ENCODE measurements at regions not wholly inside any gene's neighbourhood (a gene's known extent, or its start where the extent isn't known, plus 50 kb on each side); places are given as distances from the start of the nearest gene placed in this dataset.
A peak's percentile ranks its signal among the peaks of the same experiment; 100 is the strongest.
"Not testable (repeated sequence)": the region's sequence is repeated elsewhere in the genome, so short reads cannot be mapped to it uniquely, and the experiment has no call there.

DNA sequence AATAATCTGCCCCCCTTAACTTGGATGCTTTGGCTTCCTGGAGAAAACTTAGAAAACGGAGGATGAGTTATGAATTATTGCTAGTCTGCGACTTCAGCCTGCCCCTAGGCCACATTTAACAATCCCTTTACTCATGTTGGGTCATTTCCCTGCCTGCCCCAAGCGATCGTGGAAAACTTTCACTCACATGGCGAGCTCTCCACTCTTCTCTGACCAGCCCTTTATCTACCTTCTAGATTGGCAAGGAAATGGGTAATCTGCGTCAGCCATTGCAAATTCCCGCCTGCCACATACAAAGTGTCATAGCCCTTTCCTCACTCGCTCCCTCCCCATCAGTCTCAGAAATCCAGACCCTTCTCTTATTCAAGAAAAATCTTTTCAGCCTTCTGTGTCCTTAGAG is 154.3 kb upstream of the IRS2 start:
- 87 to 93% methylated on average over 8 of the region's 8 CpGs for WGBS, 2 donors
- no peaks in the 10 kb centered on the region for H3K4me1 ChIP-seq (ENCODE audit: control insufficient read depth in 5 of 5, insufficient read depth in 5 of 5, low read length in 5 of 5)
- DNase-seq (no peak), ATAC-seq (ENCODE audit: insufficient read depth, low FRiP score) (no peak)
- H3K4me3 ChIP-seq: no peak overlapping the region
- H3K9me3 ChIP-seq (ENCODE audit: control insufficient read depth in 4 of 4, insufficient read depth in 3 of 4, low read length in 3 of 4): peaks cover 0 to 1% (median 0%) of the 10 kb centered on the region in 4 donors
- TF ChIP-seq CTCF (IDR thresholded peaks at IDR 0.05; ENCODE audit: control extremely low read depth, extremely low read depth): no peak
- no peak overlapping the region for H3K27ac ChIP-seq (ENCODE audit: low read depth in 1 of 2, low read length in 1 of 2)
- H3K9ac ChIP-seq (ENCODE audit: insufficient read depth in 1 of 2, low read length in 2 of 2): no peak overlapping the region
- H3K27me3 ChIP-seq (ENCODE audit: control insufficient read depth in 3 of 3, insufficient read depth in 3 of 3, low read length in 2 of 3): no peaks in the 10 kb centered on the region
- no peaks in the 10 kb centered on the region for H3K36me3 ChIP-seq (ENCODE audit: control insufficient read depth in 4 of 4, insufficient read depth in 4 of 4, low read length in 4 of 4)

- peaks cover 0 to 1% (median 0%) of the 10 kb centered on the region in 4 donors for H3K9me3 ChIP-seq (ENCODE audit: control insufficient read depth in 4 of 4, insufficient read depth in 3 of 4, low read length in 3 of 4)
- ATAC-seq (ENCODE audit: insufficient read depth, low FRiP score): no peak
- no peak for TF ChIP-seq CTCF (IDR thresholded peaks at IDR 0.05; ENCODE audit: control extremely low read depth, extremely low read depth)
- H3K27me3 ChIP-seq (ENCODE audit: control insufficient read depth in 3 of 3, insufficient read depth in 3 of 3, low read length in 2 of 3): no peaks in the 10 kb centered on the region
- H3K36me3 ChIP-seq (ENCODE audit: control insufficient read depth in 4 of 4, insufficient read depth in 4 of 4, low read length in 4 of 4): no peaks in the 10 kb centered on the region
- no peak overlapping the region for H3K9ac ChIP-seq (ENCODE audit: insufficient read depth in 1 of 2, low read length in 2 of 2)
- whole genome bisulfite sequencing, 2 donors: 94 to 97% methylated on average over 10 of the region's 10 CpGs
- no peak overlapping the region for H3K4me3 ChIP-seq
- no peak for DNase-seq
- no peak overlapping the region for H3K27ac ChIP-seq (ENCODE audit: low read depth in 1 of 2, low read length in 1 of 2)
- no peaks in the 10 kb centered on the region for H3K4me1 ChIP-seq (ENCODE audit: control insufficient read depth in 5 of 5, insufficient read depth in 5 of 5, low read length in 5 of 5)
Measured at GRCh38 chr13:109939838-109940237, 153.5 kb upstream of the IRS2 start.

GRCh38 chr13:109939180-109939579 is 152.8 kb upstream of the IRS2 start:
- ATAC-seq (ENCODE audit: insufficient read depth, low FRiP score) (no peak), DNase-seq (no peak)
- peaks cover 0 to 4% (median under 1%) of the 10 kb centered on the region in 4 donors for H3K9me3 ChIP-seq (ENCODE audit: control insufficient read depth in 4 of 4, insufficient read depth in 3 of 4, low read length in 3 of 4)
- WGBS, 2 donors: 95 to 97% methylated on average over 2 of the region's 2 CpGs
- H3K9ac ChIP-seq (ENCODE audit: insufficient read depth in 1 of 2, low read length in 2 of 2): no peak overlapping the region
- H3K4me3 ChIP-seq: no peak overlapping the region
- H3K27ac ChIP-seq (ENCODE audit: low read depth in 1 of 2, low read length in 1 of 2): no peak overlapping the region
- H3K4me1 ChIP-seq (ENCODE audit: control insufficient read depth in 5 of 5, insufficient read depth in 5 of 5, low read length in 5 of 5): no peaks in the 10 kb centered on the region
- TF ChIP-seq CTCF (IDR thresholded peaks at IDR 0.05; ENCODE audit: control extremely low read depth, extremely low read depth): no peak
- no peaks in the 10 kb centered on the region for H3K36me3 ChIP-seq (ENCODE audit: control insufficient read depth in 4 of 4, insufficient read depth in 4 of 4, low read length in 4 of 4)
- no peaks in the 10 kb centered on the region for H3K27me3 ChIP-seq (ENCODE audit: control insufficient read depth in 3 of 3, insufficient read depth in 3 of 3, low read length in 2 of 3)

- H3K36me3 ChIP-seq (ENCODE audit: control insufficient read depth in 4 of 4, insufficient read depth in 4 of 4, low read length in 4 of 4): no peaks in the 10 kb centered on the region
- H3K9ac ChIP-seq (ENCODE audit: insufficient read depth in 1 of 2, low read length in 2 of 2): no peak overlapping the region
- H3K4me1 ChIP-seq (ENCODE audit: control insufficient read depth in 5 of 5, insufficient read depth in 5 of 5, low read length in 5 of 5): no peaks in the 10 kb centered on the region
- H3K27ac ChIP-seq (ENCODE audit: low read depth in 1 of 2, low read length in 1 of 2): no peak overlapping the region
- ATAC-seq (ENCODE audit: insufficient read depth, low FRiP score) (no peak), DNase-seq (peak in 1 of 3 donors; percentile 10)
- H3K9me3 ChIP-seq (ENCODE audit: control insufficient read depth in 4 of 4, insufficient read depth in 3 of 4, low read length in 3 of 4): peaks cover 0 to 4% (median 1%) of the 10 kb centered on the region in 4 donors
- 88 to 90% methylated on average over 10 of the region's 10 CpGs for WGBS, 2 donors
- no peak for TF ChIP-seq CTCF (IDR thresholded peaks at IDR 0.05; ENCODE audit: control extremely low read depth, extremely low read depth)
- H3K4me3 ChIP-seq: no peak overlapping the region
- no peaks in the 10 kb centered on the region for H3K27me3 ChIP-seq (ENCODE audit: control insufficient read depth in 3 of 3, insufficient read depth in 3 of 3, low read length in 2 of 3)
Measured at GRCh38 chr13:109938255-109938936, 152.0 kb upstream of the IRS2 start.

DNA sequence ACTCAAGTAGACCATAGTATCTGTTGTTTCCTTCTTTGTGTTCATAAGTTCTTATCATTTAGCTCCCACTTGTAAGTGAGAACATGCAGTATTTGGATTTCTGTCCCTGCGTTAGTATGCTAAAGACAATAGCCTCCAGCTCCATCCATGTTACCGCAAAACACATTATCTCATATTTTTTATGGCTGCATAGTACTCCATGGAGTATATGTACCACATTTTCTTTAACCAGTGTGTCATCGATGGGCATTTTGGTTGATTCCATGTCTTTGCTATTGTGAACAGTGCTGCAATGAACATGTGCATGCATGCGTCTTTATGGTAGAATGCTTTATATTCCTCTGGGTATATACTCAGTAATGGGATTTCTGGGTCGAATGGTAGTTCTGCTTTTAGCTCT is 148.1 kb upstream of the IRS2 start:
- not testable (repeated sequence) for H3K9me3 ChIP-seq (ENCODE audit: control insufficient read depth in 4 of 4, insufficient read depth in 3 of 4, low read length in 3 of 4)

More for the DNA sequence above, 148.1 kb upstream of the IRS2 start:
- not testable (repeated sequence) for H3K4me3 ChIP-seq; H3K4me1 ChIP-seq (ENCODE audit: control insufficient read depth in 5 of 5, insufficient read depth in 5 of 5, low read length in 5 of 5); ATAC-seq (ENCODE audit: insufficient read depth, low FRiP score); H3K27ac ChIP-seq (ENCODE audit: low read depth in 1 of 2, low read length in 1 of 2); DNase-seq; H3K9ac ChIP-seq (ENCODE audit: insufficient read depth in 1 of 2, low read length in 2 of 2); H3K27me3 ChIP-seq (ENCODE audit: control insufficient read depth in 3 of 3, insufficient read depth in 3 of 3, low read length in 2 of 3); H3K36me3 ChIP-seq (ENCODE audit: control insufficient read depth in 4 of 4, insufficient read depth in 4 of 4, low read length in 4 of 4)
- WGBS, 2 donors: 95 to 96% methylated on average over 5 of the region's 5 CpGs
